GM12873 (cell line): ENCODE measurements at regions not wholly inside any gene's neighbourhood (a gene's known extent, or its start where the extent isn't known, plus 50 kb on each side); places are given as distances from the start of the nearest gene placed in this dataset.

Source experiments
- TF ChIP-seq, protein P1 (sequence below): IDR thresholded peaks from 2 replicates; pipeline ENCODE4 v1.5.1; 2012; ENCODE audit warnings: low read depth, mild to moderate bottlenecking, moderate library complexity, low read length, control low read depth; ENCODE audit not compliant: insufficient read depth; ENCODE audit errors: missing control alignments

DNA sequence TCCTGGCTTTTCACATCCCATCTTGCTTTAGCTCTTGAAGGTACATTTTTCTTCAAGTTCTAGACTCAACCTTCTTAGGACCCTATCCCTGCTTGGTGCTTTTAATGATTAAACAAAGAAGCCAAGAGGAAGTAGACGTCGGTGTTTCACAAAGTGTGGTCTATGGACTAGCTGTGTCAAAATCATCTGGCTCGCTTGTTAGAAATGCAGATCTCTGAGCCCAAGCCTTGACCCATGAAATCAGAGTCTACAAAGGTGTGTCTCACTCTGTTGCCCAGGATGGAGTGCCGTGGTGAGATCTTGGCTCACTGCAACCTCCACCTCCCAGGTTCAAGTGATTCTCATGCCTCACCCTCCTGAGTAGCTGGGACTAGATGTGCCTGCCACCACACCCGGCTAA, 295.5 kb upstream of the KAZN start:
- TF ChIP-seq, protein P1, sequence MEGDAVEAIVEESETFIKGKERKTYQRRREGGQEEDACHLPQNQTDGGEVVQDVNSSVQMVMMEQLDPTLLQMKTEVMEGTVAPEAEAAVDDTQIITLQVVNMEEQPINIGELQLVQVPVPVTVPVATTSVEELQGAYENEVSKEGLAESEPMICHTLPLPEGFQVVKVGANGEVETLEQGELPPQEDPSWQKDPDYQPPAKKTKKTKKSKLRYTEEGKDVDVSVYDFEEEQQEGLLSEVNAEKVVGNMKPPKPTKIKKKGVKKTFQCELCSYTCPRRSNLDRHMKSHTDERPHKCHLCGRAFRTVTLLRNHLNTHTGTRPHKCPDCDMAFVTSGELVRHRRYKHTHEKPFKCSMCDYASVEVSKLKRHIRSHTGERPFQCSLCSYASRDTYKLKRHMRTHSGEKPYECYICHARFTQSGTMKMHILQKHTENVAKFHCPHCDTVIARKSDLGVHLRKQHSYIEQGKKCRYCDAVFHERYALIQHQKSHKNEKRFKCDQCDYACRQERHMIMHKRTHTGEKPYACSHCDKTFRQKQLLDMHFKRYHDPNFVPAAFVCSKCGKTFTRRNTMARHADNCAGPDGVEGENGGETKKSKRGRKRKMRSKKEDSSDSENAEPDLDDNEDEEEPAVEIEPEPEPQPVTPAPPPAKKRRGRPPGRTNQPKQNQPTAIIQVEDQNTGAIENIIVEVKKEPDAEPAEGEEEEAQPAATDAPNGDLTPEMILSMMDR = no peak

GRCh38 chr1:14304381-14304865, 294.1 kb upstream of the KAZN start:
- TF ChIP-seq, protein P1 = no peak

DNA sequence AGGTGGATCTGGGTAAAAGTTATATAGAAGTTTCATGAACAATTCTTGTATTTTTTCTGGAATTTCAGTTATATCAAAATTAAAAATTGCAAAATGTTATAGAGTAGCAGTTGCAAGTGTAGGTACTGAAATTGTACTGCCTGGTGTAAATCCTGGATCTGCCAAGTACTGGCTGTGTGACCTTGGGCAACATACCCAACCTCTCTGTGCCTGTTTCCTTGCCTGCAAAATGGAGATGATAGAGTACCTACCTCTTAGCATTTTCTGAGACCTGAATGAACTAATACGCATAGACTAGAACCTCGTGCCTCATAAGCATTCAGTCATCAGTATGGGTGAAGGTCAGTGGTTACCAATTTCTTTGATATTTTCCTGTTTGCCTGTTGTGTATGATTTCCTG, 290.0 kb upstream of the KAZN start:
- TF ChIP-seq, protein P1 = no peak

DNA sequence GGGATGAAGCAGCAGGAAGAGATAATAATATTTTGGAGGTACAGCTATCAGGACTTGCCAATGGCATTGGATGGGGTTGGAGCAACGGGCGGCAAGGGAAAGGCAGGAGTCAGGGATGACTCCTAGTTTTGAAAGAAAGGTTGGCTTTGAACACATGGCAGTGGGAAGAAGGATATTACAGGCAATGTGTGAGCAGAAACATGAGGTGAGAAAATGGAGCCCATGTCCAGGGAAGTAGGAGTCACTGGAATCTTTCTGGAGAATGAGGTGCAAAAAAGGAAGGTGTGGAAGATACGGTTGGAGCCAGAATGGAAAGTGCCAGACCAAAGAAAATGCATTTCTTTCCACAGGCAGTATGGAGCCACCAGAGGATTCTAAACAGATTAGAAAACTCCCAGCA, 288.5 kb upstream of the KAZN start:
- TF ChIP-seq, protein P1 = no peak

GRCh38 chr1:14310476-14310875, 288.0 kb upstream of the KAZN start:
- TF ChIP-seq, protein P1 = no peak

DNA sequence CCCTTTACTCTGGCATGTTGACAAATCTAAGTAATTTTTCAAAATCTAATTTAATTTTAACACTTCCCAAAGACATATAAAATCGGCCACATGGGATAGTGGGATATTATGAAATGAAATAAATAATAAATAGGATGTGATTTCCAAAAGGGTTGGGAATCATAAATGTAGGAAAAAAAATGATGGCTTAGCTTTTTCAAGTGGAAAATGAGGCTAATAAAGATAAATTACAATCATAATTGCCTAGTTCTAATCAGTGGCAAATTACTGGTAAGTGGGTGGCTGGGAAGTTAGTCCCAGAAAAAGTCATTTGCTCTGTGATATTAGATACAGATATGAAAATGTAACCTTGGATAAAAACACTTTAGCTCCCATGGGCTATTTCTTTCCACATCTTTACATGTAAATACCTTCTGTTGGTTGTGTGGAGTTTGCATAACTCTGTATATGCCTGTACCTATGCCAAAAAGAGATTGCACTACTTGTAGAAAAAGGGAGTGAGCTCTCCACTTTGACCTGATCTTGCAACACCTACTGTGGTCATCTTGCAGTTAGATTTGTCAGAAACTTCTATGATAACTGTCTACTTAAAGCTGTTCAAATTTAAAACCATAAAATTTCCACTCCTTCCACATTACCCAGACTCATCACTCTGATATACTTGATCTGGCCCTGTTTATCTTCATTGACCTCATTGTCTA, 284.6 kb upstream of the KAZN start:
- TF ChIP-seq, protein P1 = no peak

GRCh38 chr1:14318830-14319229, 279.7 kb upstream of the KAZN start:
- TF ChIP-seq, protein P1 = no peak
